ENCODE measurements at regions not wholly inside any gene's neighbourhood (a gene's known extent, or its start where the extent isn't known, plus 50 kb on each side); places are given as distances from the start of the nearest gene placed in this dataset.

GRCh38 chr10:30784524-30784896 lies 155.0 kb upstream of the LYZL2 start:
- H3K27ac ChIP-seq: no peak overlapping the region
- TF ChIP-seq CTCF (IDR thresholded peaks at IDR 0.05) (no peak), ZFX (IDR thresholded peaks at IDR 0.05; ENCODE audit: borderline replicate concordance) (no peak)

GRCh38 chr10:30783939-30784501 lies 154.5 kb upstream of the LYZL2 start:
- TF ChIP-seq CTCF (IDR thresholded peaks at IDR 0.05): peak; percentile 78
- no peak for TF ChIP-seq ZFX (IDR thresholded peaks at IDR 0.05; ENCODE audit: borderline replicate concordance)
- H3K27ac ChIP-seq: no peak overlapping the region

GRCh38 chr10:30782537-30783461 lies 153.2 kb upstream of the LYZL2 start:
- TF ChIP-seq ZFX (IDR thresholded peaks at IDR 0.05; ENCODE audit: borderline replicate concordance) (no peak), CTCF (IDR thresholded peaks at IDR 0.05) (no peak)
- no peak overlapping the region for H3K27ac ChIP-seq

- no peak overlapping the region for H3K27ac ChIP-seq
These were observed 152.6 kb upstream of the LYZL2 start for GRCh38 chr10:30782157-30782536.

GRCh38 chr10:30781670-30782121 lies 152.1 kb upstream of the LYZL2 start:
- TF ChIP-seq CTCF (IDR thresholded peaks at IDR 0.05): no peak
- no peak for TF ChIP-seq ZFX (IDR thresholded peaks at IDR 0.05; ENCODE audit: borderline replicate concordance)
- no peak overlapping the region for H3K27ac ChIP-seq

More at GRCh38 chr10:30782157-30782536, 152.6 kb upstream of the LYZL2 start:
- TF ChIP-seq ZFX (IDR thresholded peaks at IDR 0.05; ENCODE audit: borderline replicate concordance) (no peak), CTCF (IDR thresholded peaks at IDR 0.05) (no peak)

- H3K27ac ChIP-seq: no peak overlapping the region
- no peak for TF ChIP-seq ZFX (IDR thresholded peaks at IDR 0.05; ENCODE audit: borderline replicate concordance)
- no peak for TF ChIP-seq CTCF (IDR thresholded peaks at IDR 0.05)
These were observed 149.2 kb upstream of the LYZL2 start for GRCh38 chr10:30778769-30779168.
